ENCODE measurements at regions not wholly inside any gene's neighbourhood (a gene's known extent, or its start where the extent isn't known, plus 50 kb on each side); places are given as distances from the start of the nearest gene placed in this dataset.

- TF ChIP-seq CTCF (IDR thresholded peaks at IDR 0.05) (no peak), POLR2A (IDR thresholded peaks at IDR 0.05) (no peak)
Observed at GRCh38 chr5:74095871-74096270, 469.9 kb downstream of the ARHGEF28 start.

Data from uterus (tissue), 2 donors.